Gastroesophageal sphincter (tissue), 3 donors: ENCODE measurements at regions not wholly inside any gene's neighbourhood (a gene's known extent, or its start where the extent isn't known, plus 50 kb on each side); places are given as distances from the start of the nearest gene placed in this dataset.

ENCODE experiments used
- EP300 ChIP-seq: sonication (generic); formaldehyde crosslinking; IDR thresholded peaks from one replicate; pipeline ENCODE4 v1.6.1; 2017; ENCODE audit warnings: antibody characterized with exemption, mild to moderate bottlenecking
- POLR2AphosphoS5 ChIP-seq: sonication (generic); formaldehyde crosslinking; IDR thresholded peaks from one replicate; pipeline ENCODE4 v1.6.1; 2017; ENCODE audit warnings: antibody characterized with exemption
- TF ChIP-seq, protein P1 (sequence below), 4 experiments: fragments of 200-600 bp in 2 of 4; fragments of 450-650 bp in 2 of 4; sonication (generic) in 1 of 4; IDR thresholded peaks; one replicate each; pipeline ENCODE4 v1.5.1; 2017 to 2019; ENCODE audit warnings: antibody characterized with exemption in 4 of 4, mild to moderate bottlenecking in 2 of 4, moderate library complexity in 2 of 4

DNA sequence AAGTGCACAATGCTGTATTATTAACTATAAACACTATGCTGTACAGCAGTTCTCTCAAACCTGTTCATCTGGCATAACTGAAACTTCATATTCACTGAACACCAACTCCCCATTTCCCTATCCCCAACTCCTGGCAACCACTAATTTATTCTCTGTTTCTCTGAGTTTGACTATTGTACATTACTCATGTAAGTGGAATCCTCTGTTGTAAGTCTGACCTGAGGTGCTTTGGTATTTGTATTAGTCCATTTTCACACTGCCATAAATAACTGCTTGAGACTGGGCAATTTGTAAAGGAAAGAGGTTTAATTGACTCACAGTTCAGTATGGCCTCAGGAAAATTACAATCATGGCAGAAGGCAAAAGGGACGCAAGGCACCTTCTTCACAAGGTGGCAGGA is 266.3 kb downstream of the PPP1R3A start:
- TF ChIP-seq, protein P1, sequence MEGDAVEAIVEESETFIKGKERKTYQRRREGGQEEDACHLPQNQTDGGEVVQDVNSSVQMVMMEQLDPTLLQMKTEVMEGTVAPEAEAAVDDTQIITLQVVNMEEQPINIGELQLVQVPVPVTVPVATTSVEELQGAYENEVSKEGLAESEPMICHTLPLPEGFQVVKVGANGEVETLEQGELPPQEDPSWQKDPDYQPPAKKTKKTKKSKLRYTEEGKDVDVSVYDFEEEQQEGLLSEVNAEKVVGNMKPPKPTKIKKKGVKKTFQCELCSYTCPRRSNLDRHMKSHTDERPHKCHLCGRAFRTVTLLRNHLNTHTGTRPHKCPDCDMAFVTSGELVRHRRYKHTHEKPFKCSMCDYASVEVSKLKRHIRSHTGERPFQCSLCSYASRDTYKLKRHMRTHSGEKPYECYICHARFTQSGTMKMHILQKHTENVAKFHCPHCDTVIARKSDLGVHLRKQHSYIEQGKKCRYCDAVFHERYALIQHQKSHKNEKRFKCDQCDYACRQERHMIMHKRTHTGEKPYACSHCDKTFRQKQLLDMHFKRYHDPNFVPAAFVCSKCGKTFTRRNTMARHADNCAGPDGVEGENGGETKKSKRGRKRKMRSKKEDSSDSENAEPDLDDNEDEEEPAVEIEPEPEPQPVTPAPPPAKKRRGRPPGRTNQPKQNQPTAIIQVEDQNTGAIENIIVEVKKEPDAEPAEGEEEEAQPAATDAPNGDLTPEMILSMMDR (IDR thresholded peaks at IDR 0.05) = no peak
- TF ChIP-seq EP300 (no peak), POLR2AphosphoS5 (no peak)
